WTC11 (cell line): ENCODE measurements at regions not wholly inside any gene's neighbourhood (a gene's known extent, or its start where the extent isn't known, plus 50 kb on each side); places are given as distances from the start of the nearest gene placed in this dataset.

ENCODE experiments used
- ATAC-seq: fragments of 200-7000 bp; cut with Tn5 transposase; 2 replicates; pipeline ENCODE4 v1.10.0; 2021; ENCODE audit warnings: mild to moderate bottlenecking, moderate library complexity
- CTCF ChIA-PET: fragments of 300-600 bp; sonication (Branson Sonifier 250); formaldehyde crosslinking; loops from one replicate; lab custom pipeline; 2021; ENCODE audit warnings: antibody characterized with exemption; lab: Charles Lee
- POLR2A ChIA-PET: fragments of 350-600 bp; sonication (Branson Sonifier 250); formaldehyde crosslinking; loops from one replicate; lab custom pipeline; 2021; ENCODE audit warnings: antibody characterized with exemption; lab: Charles Lee
- DNase-seq: peaks from one replicate; pipeline ENCODE4 v3.0.0; 2021; ENCODE audit warnings: low spot score
- H3K27ac Mint-ChIP-seq: 2 replicates; pipeline ENCODE4 v1.8.0; 2021; ENCODE audit warnings: mixed read lengths
- H3K27me3 Mint-ChIP-seq: 2 replicates; pipeline ENCODE4 v1.8.0; 2021; ENCODE audit warnings: low read depth, mild to moderate bottlenecking, moderate library complexity, mixed read lengths
- H3K36me3 Mint-ChIP-seq: 2 replicates; pipeline ENCODE4 v1.8.0; 2021; ENCODE audit warnings: mixed read lengths
- H3K4me1 Mint-ChIP-seq: 2 replicates; pipeline ENCODE4 v1.8.0; 2022; ENCODE audit warnings: mixed read lengths
- H3K4me3 Mint-ChIP-seq: 2 replicates; pipeline ENCODE4 v1.8.0; 2021; ENCODE audit warnings: mild to moderate bottlenecking, moderate library complexity, mixed read lengths
- H3K9me3 Mint-ChIP-seq: 2 replicates; pipeline ENCODE4 v1.8.0; 2021; ENCODE audit warnings: mixed read lengths
- ATF1 ChIP-seq: sonication (generic); formaldehyde crosslinking; IDR thresholded peaks from 2 replicates; pipeline ENCODE4 v1.8.1; 2023; ENCODE audit warnings: mild to moderate bottlenecking, moderate library complexity, missing genetic modification reagents
- CREM ChIP-seq: sonication (generic); formaldehyde crosslinking; IDR thresholded peaks from 2 replicates; pipeline ENCODE4 v1.8.1; 2022; ENCODE audit warnings: mild to moderate bottlenecking, missing genetic modification reagents, moderate library complexity
- ESRRA ChIP-seq: sonication (generic); formaldehyde crosslinking; IDR thresholded peaks from 2 replicates; pipeline ENCODE4 v1.8.1; 2022; ENCODE audit warnings: mild to moderate bottlenecking, missing genetic modification reagents, borderline replicate concordance
- GABPB1 ChIP-seq: sonication (generic); formaldehyde crosslinking; IDR thresholded peaks from 2 replicates; pipeline ENCODE4 v1.8.1; 2023; ENCODE audit warnings: mild to moderate bottlenecking, missing genetic modification reagents
- GTF2I ChIP-seq: fragments of 250-450 bp; sonication (Bioruptor Pico); conservative IDR thresholded peaks from 2 replicates; pipeline ENCODE4 v1.4.0; 2021; ENCODE audit warnings: mild to moderate bottlenecking
- JAZF1 ChIP-seq: fragments of 250-450 bp; sonication (Bioruptor Pico); IDR thresholded peaks from 2 replicates; pipeline ENCODE4 v1.9.0; 2021; ENCODE audit warnings: moderate library complexity, mild to moderate bottlenecking, inconsistent platforms
- MXD4 ChIP-seq: fragments of 250-450 bp; sonication (Bioruptor Pico); IDR thresholded peaks from 2 replicates; pipeline ENCODE4 v1.8.0; 2021; ENCODE audit warnings: mild to moderate bottlenecking, moderate library complexity, borderline replicate concordance
- NFE2L1 ChIP-seq: sonication (generic); formaldehyde crosslinking; IDR thresholded peaks from 2 replicates; pipeline ENCODE4 v1.8.1; 2023; ENCODE audit warnings: missing genetic modification reagents
- NFYB ChIP-seq: sonication (generic); formaldehyde crosslinking; conservative IDR thresholded peaks from 2 replicates; pipeline ENCODE4 v1.8.0; 2022; ENCODE audit warnings: low read depth, missing genetic modification reagents
- OVOL2 ChIP-seq: fragments of 250-450 bp; sonication (Bioruptor Pico); IDR thresholded peaks from 2 replicates; pipeline ENCODE4 v1.9.0; 2021; ENCODE audit warnings: mild to moderate bottlenecking, borderline replicate concordance
- SMAD4 ChIP-seq: sonication (generic); formaldehyde crosslinking; IDR thresholded peaks from 2 replicates; pipeline ENCODE4 v1.8.0; 2022; ENCODE audit warnings: mild to moderate bottlenecking, missing genetic modification reagents
- STAT6 ChIP-seq: sonication (generic); formaldehyde crosslinking; conservative IDR thresholded peaks from 2 replicates; pipeline ENCODE4 v1.8.1; 2023; ENCODE audit warnings: mild to moderate bottlenecking, low read depth, missing genetic modification reagents, moderate library complexity
- TEAD1 ChIP-seq: sonication (generic); formaldehyde crosslinking; IDR thresholded peaks from 2 replicates; pipeline ENCODE4 v1.8.0; 2022; ENCODE audit warnings: mild to moderate bottlenecking, missing genetic modification reagents
- ZNF121 ChIP-seq: sonication (generic); formaldehyde crosslinking; IDR thresholded peaks from 2 replicates; pipeline ENCODE4 v1.8.0; 2023; ENCODE audit warnings: missing genetic modification reagents
- ZNF281 ChIP-seq: sonication (generic); formaldehyde crosslinking; IDR thresholded peaks from 2 replicates; pipeline ENCODE4 v1.8.0; 2023; ENCODE audit warnings: mild to moderate bottlenecking, missing genetic modification reagents
- TF ChIP-seq, protein P1 (sequence below): fragments of 250-450 bp; sonication (Bioruptor Pico); IDR thresholded peaks from 2 replicates; pipeline ENCODE4 v1.9.0; 2021; ENCODE audit warnings: mild to moderate bottlenecking
- TF ChIP-seq, protein P2 (sequence below): sonication (generic); formaldehyde crosslinking; IDR thresholded peaks from 2 replicates; pipeline ENCODE4 v1.8.0; 2022; ENCODE audit warnings: mild to moderate bottlenecking, missing genetic modification reagents
- TF ChIP-seq, protein P3 (sequence below): sonication (generic); formaldehyde crosslinking; IDR thresholded peaks from 2 replicates; pipeline ENCODE4 v1.8.1; 2022; ENCODE audit warnings: missing genetic modification reagents, borderline replicate concordance

DNA sequence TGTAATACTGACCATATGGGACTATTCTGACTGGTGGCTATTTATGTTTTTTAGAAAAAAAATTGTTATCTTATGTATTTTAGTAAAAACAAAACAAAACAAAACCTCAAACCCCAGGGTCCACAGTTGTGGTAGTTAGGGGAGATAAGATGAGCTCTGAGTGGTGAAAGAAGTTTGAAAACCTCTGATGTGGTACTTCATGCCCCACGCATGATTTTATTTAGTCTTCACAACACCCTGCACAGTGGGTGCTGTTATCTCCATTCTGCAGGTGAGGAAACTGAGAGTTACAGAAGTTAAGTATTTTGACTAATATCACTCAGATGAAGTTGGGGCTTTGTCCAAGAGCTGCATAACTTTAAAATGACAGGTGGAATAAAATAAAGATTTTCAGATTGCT lies 230.6 kb upstream of the TRPC5 start:
- TF ChIP-seq, protein P1, sequence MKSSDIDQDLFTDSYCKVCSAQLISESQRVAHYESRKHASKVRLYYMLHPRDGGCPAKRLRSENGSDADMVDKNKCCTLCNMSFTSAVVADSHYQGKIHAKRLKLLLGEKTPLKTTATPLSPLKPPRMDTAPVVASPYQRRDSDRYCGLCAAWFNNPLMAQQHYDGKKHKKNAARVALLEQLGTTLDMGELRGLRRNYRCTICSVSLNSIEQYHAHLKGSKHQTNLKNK (CRISPR knock-in tag) = no peak
- TF ChIP-seq ZNF281 (CRISPR knock-in tag) = no peak
- no peak for TF ChIP-seq JAZF1
- TF ChIP-seq ATF1 = no peak
- no peak for ATAC-seq
- no peaks in the 10 kb centered on the region for H3K9me3 Mint-ChIP-seq
- ChIA-PET CTCF (no interaction called here), POLR2A (no interaction called here)
- H3K27ac Mint-ChIP-seq = no peak overlapping the region
- 0 out of 2 replicates have a peak, but pooled peaks cover 5% of the 10 kb centered on the region for H3K4me1 Mint-ChIP-seq
- no peak overlapping the region for H3K4me3 Mint-ChIP-seq
- H3K36me3 Mint-ChIP-seq = no peaks in the 10 kb centered on the region
- no peaks in the 10 kb centered on the region for H3K27me3 Mint-ChIP-seq
- no peak for DNase-seq

GRCh38 chrX:112306027-112306426 lies 223.5 kb upstream of the TRPC5 start:
- no peak overlapping the region for H3K27ac Mint-ChIP-seq
- DNase-seq (no peak), ATAC-seq (no peak)
- H3K4me3 Mint-ChIP-seq = no peak overlapping the region
- TF ChIP-seq GABPB1 (CRISPR knock-in tag) = no peak
- no peak for TF ChIP-seq SMAD4 (CRISPR knock-in tag)
- no peak for TF ChIP-seq TEAD1
- no peak for TF ChIP-seq CREM (CRISPR knock-in tag)
- TF ChIP-seq ATF1 = no peak
- no peak for TF ChIP-seq GTF2I
- TF ChIP-seq ESRRA (CRISPR knock-in tag) = no peak
- TF ChIP-seq ZNF121 (CRISPR knock-in tag) = no peak
- no peak for TF ChIP-seq NFYB (CRISPR knock-in tag)
- TF ChIP-seq, protein P2, sequence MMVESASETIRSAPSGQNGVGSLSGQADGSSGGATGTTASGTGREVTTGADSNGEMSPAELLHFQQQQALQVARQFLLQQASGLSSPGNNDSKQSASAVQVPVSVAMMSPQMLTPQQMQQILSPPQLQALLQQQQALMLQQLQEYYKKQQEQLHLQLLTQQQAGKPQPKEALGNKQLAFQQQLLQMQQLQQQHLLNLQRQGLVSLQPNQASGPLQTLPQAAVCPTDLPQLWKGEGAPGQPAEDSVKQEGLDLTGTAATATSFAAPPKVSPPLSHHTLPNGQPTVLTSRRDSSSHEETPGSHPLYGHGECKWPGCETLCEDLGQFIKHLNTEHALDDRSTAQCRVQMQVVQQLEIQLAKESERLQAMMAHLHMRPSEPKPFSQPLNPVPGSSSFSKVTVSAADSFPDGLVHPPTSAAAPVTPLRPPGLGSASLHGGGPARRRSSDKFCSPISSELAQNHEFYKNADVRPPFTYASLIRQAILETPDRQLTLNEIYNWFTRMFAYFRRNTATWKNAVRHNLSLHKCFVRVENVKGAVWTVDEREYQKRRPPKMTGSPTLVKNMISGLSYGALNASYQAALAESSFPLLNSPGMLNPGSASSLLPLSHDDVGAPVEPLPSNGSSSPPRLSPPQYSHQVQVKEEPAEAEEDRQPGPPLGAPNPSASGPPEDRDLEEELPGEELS (CRISPR knock-in tag) = no peak
- no peak for TF ChIP-seq MXD4 (CRISPR knock-in tag)
- no peak for TF ChIP-seq JAZF1
- POLR2A ChIA-PET = no interaction called here
- CTCF ChIA-PET = no interaction called here
- no peaks in the 10 kb centered on the region for H3K9me3 Mint-ChIP-seq
- no peaks in the 10 kb centered on the region; the same call in 1 of the 2 replicates for H3K27me3 Mint-ChIP-seq
- H3K36me3 Mint-ChIP-seq = no peaks in the 10 kb centered on the region
- peaks cover 19% of the 10 kb centered on the region for H3K4me1 Mint-ChIP-seq

GRCh38 chrX:112279940-112280339 lies 197.4 kb upstream of the TRPC5 start:
- ChIA-PET CTCF (no interaction called here), POLR2A (no interaction called here)
- Mint-ChIP-seq H3K4me3 (no peak overlapping the region), H3K9me3 (no peaks in the 10 kb centered on the region), H3K27ac (no peak overlapping the region), H3K27me3 (no peaks in the 10 kb centered on the region), H3K4me1 (peaks cover 7% of the 10 kb centered on the region; the same call in 1 of the 2 replicates), H3K36me3 (no peaks in the 10 kb centered on the region)
- ATAC-seq (no peak), DNase-seq (no peak)
- no peak for TF ChIP-seq TEAD1
- no peak for TF ChIP-seq NFE2L1 (CRISPR knock-in tag)
- TF ChIP-seq, protein P3, sequence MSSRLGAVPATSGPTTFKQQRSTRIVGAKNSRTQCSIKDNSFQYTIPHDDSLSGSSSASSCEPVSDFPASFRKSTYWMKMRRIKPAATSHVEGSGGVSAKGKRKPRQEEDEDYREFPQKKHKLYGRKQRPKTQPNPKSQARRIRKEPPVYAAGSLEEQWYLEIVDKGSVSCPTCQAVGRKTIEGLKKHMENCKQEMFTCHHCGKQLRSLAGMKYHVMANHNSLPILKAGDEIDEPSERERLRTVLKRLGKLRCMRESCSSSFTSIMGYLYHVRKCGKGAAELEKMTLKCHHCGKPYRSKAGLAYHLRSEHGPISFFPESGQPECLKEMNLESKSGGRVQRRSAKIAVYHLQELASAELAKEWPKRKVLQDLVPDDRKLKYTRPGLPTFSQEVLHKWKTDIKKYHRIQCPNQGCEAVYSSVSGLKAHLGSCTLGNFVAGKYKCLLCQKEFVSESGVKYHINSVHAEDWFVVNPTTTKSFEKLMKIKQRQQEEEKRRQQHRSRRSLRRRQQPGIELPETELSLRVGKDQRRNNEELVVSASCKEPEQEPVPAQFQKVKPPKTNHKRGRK (CRISPR knock-in tag) = no peak
- TF ChIP-seq STAT6 (CRISPR knock-in tag) = no peak
- TF ChIP-seq OVOL2 = no peak
- no peak for TF ChIP-seq SMAD4 (CRISPR knock-in tag)
- TF ChIP-seq ATF1 = no peak
- TF ChIP-seq, protein P1 (CRISPR knock-in tag) = no peak
